ENCODE measurements at regions not wholly inside any gene's neighbourhood (a gene's known extent, or its start where the extent isn't known, plus 50 kb on each side); places are given as distances from the start of the nearest gene placed in this dataset.

GRCh38 chr5:3786891-3787430 lies 191.3 kb downstream of the IRX1 start:
- no peak for TF ChIP-seq CTCF (IDR thresholded peaks at IDR 0.05)
- TF ChIP-seq POLR2A (IDR thresholded peaks at IDR 0.05): no peak

All from Peyer's patch (tissue), 4 donors.